COLO829 (cell line): ENCODE measurements at regions not wholly inside any gene's neighbourhood (a gene's known extent, or its start where the extent isn't known, plus 50 kb on each side); places are given as distances from the start of the nearest gene placed in this dataset.

Experiments
- DNase-seq: peaks from one replicate; pipeline ENCODE4 v3.0.0; 2012; ENCODE audit warnings: low spot score

DNA sequence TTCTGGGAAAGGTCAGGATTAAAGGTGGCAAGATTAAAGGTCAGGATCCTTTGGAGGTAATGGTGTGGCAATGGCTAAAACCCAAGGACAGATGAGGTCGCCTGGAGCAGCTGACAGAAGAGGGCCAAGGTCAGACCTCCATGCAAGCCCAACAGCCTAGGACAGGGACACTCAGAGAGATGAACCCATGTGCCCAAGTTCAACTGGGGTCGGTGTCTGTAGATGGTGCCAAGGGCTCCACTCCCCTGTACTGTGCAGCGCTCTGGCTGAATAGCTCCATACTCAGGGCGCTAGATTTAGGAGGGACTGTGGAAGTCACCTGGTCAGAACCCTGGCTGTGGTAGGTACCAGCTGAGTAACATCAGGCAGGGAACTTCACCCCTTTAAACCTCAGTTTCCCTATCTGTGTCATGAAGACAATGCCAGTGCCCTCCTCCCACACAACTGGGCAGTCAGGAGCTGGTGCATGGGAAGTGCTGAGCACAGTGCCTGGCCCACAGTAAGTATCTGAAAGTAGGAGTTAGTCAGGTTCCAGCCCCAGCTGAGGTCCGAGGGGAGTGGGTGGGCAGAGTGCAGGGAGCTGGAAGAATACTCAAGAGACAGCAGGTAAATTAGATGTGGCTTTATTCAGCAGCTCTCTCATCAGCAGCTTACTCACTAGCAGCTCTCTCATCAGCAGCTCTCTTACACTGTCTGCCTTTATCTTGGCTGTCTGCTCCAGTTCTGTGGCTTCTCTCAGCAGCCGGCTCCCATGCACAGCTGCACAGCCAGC is 327.1 kb downstream of the GLRX3 start:
- no peak for DNase-seq

DNA sequence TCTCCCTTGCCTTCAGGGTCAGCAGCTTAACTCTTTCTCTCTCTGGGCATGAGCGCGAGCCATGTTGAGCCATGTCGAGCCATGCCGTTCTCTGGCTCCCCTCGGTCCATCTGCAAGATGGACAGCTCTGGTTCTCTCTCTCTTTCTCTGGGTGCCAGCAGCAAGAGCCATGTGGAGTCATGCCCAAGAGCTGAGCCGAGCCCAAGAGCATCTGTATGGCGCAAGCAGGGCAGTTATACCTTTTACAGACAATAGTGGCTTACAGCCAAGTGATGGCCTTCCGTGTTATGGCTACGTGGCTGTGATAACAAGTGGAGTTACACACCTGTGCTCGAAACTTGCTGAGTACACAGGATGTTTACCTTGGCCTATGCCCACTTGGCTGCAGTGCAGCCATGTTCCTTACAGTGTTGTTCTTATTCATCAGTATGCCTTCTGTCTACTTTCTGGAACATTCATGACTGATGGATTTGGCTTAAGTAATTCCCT is 327.7 kb downstream of the GLRX3 start:
- DNase-seq: no peak

DNA sequence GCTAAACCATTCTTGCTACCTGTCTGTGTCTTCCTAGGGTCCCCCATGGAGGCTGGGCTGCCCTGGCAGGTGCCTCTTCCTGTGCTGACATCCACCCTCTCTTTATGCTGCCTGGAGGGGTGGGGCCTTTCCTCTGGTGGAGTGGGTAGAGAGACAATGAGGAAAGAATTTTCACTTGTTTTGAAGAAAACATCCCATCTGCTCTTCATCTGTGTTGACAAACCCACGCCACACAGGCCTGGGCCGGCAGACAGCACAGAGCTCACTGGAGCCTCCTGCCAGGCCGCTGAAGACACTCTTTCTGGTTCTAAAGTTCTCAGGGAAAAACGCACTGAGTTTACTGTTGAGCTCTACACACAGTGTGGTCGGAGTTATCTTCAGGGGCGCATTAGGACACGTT is 328.2 kb downstream of the GLRX3 start:
- no peak for DNase-seq

DNA sequence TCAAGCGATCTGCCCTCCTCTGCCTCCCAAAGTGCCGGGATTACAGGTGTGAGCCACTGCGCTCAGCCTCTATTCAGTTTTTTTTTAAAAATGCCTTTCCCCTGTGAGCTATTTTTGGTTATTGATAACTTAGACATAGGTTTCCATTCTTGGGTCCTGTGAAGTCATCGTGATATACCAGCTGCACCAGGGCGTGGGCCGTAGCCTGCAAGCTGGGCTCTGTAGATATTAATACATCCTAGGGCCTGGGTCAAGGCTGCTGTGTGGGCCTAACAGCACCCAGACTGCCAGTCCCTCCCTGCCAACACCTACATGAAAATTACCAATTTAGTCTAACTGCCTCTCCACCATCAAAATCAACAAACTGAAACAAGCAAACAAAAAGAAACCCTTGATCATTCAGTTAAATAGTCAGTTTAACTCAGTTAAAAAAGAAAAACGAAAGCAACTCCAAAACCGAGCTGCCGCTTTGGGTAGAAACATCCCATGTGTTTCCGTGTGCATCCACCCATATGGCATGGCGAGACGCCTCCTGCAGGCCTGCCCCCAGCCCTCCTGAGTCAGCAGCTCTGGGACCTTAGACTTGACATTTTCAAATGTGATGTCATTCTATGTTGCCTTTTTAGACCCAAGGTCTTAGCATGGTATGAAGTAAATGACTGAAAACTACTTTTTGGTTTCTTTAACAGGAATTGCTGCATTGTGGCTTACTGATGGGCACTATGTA is 330.2 kb downstream of the GLRX3 start:
- DNase-seq: no peak

DNA sequence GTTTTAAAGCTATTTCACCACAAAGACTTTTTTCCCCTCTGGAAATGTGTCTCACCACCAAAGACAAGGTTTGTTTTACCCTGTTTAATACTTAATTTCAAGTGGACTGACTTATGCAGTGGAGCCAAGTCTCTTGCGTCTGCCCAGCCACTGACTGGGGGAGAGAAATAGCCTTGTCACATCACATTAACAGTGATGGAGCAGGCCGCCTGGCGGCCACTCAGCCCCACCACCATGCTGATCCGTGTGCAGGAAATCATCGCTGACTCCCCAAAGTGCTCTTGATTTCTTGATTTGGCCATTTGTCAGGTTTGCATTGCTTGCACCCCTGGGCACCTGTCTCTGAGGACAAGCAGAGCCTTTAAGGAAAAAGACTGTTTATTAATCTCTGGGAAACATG is 334.1 kb downstream of the GLRX3 start:
- no peak for DNase-seq

DNA sequence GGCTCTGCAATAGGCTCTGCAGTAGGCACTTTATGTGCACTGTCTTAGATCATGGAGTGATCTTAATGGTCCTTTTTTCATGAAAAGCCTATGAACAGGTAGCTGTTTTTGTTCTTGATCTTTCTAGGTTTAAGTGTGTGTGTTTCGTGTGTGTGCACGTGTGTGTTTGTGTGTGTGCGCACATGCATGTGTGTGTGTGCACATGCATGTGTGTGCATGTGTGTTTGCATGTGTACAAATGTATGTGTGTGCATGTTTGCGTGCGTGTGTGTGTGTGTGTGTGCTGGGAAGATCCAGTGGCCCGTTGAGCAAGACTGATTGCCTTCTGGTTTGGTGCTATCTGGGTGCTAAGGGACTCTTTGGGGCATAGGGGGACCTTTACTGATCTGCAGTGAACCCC is 334.8 kb downstream of the GLRX3 start:
- no peak for DNase-seq

DNA sequence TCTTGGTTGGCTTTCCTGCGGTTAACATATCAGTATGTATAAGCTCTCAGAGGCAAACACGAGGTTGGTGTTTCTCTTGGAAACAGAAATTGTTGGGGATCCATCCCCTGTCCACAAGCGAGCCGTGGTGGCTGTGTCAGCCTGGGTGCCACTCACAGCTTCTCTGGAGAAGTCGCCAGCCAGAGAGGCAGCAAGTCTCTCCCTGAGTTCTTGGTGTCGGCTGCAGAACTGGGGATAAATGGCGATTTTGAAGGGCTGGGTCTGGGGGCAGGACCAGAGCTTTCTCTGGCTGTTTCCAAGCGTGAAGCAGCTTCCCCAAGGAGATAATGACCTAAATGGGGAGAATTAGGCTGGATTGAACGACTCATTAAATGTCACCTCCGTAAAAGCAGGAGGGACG is 335.3 kb downstream of the GLRX3 start:
- no peak for DNase-seq

DNA sequence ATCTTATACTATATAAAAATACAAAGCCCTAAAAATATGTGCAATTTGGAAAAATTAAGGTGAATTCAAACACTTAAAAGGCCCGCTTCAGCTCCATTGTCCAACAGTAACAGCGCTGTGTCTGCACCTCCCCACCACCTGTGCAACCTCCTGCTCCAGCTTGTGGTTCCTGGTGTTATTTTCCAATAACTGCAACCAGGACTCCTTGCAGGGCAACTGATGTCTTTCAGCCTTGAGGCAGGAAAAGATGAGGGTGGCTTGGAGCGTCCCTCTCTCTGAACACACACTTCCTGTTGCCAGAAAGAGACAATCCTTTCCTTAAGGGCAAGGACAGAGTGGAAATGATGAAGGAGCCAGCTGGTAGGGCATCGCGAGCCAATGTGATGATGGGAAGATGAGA is 336.0 kb downstream of the GLRX3 start:
- no peak for DNase-seq

DNA sequence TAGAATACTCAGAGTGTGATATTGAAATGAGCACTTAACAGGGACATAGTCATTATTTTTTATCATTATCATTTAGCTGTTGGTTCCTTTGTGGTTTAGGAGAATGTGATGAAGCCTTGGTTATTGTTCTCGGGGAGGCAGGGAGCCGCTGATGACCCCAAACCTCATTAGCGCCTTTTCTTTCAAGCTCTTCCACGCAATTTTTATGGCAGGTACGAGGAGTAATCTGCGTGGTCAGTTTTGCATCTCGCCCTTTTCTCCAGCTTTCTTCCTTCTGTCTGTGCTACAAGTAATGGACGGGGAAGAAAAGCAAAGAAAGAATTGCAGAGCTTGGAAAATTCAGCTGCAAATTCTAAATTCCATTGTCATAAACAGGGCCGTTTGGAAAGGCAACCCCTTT is 338.4 kb downstream of the GLRX3 start:
- DNase-seq: no peak

DNA sequence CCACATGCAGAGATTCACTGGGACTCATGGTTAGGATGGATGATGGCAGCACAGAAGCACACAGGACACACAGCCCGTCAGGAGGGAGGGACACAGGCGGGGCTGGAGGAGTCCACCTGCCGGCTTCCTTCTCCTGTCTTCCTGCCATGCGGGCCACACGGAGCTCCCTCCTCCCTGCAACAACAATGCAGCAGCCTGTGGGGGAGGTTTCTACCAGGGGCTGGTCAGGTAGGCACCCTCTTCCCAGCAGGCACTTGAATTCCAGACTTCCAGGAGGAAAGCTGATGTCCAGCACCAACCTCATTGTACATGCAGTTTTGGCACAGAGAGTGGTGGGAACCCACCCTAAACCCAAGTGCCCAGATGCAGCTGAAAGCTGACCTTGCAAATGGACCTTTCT is 341.2 kb downstream of the GLRX3 start:
- no peak for DNase-seq

DNA sequence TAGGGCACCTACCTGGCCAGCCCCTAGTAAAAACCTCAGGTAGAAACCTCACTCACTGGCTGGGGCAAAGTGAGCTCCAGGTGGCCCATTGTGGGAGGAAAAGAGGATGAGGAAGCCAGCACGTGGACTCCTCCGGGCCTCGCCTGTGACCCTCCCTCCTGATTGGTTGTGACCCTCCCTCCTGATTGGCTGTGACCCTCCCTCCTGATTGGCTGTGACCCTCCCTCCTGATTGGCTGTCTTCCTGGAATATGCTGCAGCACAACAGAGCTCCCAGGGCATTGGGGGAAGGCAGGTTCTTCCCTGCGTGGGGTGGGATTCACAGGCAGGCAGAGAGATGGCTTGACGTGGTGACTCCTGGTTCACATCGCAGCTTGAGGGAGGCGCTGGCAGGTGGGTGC is 343.0 kb downstream of the GLRX3 start:
- no peak for DNase-seq

DNA sequence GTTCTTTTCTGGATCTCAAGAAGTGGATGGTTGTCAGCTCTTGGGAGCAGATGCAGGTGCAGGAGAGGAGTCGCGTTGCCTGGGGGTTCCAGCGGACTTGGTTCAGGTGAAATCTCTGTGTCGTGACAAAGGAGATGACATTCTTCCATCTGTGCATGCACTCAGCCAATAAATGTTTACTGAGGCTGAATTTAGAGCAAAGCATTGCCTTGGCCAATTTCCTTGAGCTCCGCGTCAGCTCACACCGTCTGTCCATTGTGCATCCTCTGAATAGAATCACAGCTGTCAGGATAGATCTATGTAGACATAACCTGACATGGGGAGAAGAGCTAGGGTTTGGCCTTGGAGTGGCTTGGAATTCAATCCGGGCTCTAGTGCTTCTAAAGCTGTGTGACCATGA is 343.7 kb downstream of the GLRX3 start:
- DNase-seq: no peak

DNA sequence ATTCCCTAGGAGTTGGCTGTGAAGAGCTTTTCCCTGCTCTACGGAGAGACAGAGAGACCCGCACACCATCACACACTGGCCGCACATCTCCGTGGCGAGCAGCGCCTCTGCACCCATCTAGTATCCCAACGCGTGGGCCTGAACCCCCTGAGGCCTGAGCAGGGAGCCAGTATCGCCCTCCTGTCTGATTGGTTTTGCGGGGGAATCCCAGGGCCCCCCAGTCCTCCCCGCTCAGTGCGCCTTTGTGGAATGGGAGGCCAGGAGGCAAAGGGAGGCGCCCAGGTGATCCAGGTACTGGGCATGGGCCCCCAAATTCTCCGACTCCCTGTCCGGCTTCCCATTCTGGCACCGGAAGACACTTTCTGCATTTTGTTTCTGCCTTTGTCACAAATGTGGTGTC is 344.3 kb downstream of the GLRX3 start:
- DNase-seq: no peak

DNA sequence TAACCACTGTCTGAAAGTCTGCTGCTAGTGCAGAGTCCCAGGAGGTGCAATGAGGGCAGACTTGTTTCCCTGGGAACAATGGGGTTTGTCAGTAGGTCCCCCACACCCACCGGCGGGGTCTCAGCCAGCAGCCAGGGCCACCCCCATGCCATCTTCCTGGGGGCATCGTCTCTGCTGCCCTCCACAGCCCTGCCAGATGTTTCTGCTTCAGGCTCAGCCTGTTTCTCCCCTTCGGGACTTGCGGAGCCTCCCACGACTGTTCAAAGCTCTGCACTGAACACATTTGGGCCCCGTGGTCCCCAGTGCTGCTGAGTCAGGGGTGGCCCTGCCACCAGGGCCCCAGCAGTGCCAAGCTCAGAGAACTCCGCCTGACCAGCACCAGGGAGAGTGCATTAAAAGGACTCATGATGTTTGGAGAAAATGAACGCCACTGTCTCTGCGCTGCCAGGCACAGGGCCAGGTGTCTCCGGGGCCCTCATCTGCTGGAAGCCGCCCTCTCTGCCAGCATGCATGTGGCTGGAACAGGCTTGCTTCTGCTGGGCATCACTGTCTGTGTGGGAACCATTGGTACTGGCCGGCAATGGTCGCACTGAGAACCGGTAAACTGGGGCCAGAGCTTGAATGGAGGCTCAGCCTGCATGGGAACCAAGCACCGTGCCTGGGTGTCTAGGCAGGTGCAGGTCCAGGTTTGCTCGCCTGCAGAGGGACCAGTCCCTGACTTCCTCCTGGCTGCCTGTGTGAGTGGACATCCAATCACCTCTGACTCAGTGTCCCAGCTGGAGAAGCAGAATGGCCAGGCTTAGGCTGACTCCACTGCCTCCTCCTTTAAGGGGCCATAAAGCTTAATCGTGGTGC is 345.1 kb downstream of the GLRX3 start:
- DNase-seq: no peak

DNA sequence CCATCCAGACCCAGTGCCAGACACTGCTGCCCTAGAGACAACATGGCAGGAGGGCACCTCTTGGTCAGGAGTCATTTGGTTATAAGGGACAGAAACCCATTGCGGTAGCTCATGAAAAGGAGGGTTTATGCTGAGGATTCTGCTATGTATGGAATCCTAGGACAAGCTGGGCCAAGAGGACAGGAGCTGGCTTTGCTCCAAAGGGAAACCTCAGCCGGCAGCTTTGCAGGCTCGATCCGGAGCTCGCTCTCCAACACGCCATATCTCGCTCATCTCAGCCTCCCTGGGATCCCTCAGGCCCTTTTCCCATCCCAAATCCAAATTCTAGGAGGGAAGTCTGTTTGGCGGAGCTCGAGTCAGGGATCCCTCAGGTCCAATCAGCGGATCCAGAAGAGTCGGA is 345.7 kb downstream of the GLRX3 start:
- no peak for DNase-seq

DNA sequence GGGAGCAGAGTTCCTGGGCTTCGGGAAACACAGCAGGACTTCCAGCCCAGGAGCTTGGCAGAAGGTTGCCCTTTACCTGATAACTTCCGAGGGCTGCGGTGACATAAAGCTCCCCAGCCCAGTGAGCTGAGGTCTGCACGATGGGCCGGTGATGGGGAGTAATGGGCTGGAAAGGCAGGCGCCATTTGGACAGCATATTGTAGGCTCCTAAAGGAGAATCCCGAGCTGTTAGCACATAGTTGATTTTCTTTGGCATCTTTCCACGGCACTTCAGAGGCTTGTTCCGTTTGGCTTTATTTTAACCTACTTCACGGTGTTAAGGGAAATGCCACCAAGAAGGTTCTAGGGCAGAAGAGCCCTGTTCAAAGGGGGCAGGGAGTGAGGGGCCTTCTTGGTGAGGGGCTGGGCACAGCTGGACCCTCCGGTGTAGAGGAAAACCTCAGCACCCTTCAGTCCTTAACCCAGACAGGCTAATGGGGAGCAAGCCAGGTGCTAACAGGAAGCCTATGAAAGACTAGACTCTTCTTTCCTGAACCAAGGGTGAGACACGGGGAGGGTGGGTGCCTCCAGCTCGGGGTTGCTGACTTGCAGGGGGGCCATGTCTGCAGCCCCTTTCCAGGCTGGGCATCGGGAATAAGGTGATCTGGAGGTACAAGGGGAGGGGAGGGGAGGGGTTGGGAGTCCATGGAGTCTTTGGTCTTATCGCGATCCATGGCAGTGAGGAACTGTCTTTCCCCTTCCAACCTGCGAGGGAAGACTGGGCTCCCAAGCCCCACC is 347.7 kb downstream of the GLRX3 start:
- DNase-seq: no peak

DNA sequence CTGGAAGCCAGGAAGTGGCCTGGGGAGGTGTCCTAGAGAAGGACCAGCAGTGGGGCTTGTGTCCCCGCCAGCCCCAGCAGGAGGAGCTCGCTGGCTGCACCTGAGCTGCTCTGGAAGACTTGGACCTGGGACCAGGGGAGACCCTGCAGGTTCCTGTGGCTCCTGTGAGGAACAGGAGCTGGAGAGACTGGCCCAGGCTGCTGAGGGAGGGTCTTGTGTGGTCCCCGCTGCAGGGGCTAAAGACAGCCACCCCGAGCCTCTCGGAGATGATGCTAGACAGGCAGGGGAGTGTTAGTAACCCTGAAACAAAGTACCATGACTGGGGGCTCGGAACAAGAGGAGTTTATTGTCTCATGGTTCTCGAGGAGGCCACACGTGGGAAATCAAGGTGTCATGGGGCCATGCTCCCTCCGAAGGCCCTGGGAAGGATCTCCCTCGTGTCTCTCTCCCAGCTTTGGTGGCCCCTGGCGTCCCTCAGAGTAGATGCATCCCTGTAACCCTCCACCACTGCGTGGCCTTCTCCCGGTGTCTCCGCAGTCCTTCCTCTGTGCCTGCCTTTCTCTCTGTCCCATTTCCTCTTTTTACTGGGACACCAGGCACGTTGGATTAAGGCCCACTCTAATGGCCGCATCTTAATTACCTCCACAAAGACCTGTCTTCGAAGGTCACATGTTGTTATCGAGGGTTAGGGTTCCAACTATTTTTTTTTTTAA is 348.4 kb downstream of the GLRX3 start:
- no peak for DNase-seq

DNA sequence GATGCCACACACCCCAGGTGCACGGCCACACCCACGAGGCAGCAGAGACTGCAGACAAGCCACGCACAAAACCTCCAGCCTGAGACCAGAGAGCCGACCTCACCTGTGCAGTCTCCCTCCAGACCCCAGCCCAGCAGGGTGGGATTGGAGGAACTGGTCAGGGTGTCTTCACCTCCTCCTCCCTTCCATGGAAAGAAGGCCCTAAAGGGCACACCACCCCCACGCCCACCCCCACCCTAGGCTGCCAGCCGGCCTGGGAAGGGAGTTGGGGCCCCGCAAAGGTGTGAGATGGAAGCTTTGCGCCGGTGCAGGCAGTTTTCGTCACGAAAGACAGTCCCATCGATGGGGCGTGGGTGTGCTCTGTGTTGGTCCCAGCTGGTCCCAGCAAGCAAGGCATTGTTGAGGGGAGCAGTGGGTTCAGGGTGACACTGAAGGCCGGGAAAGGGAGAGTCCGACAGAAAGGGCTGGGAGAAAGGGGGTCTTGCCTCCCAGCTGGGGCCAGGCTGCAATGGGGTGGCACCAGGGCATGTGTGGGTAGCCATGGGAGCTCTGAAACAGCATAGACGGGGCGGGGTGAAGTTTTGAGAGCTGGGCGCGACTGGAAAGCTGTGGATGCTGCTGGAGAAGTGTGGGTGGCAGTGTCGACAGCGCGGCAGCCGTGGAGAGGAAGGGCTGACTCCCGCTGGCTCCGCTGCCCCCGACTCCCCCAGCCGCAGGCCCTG is 349.2 kb downstream of the GLRX3 start:
- DNase-seq: no peak

DNA sequence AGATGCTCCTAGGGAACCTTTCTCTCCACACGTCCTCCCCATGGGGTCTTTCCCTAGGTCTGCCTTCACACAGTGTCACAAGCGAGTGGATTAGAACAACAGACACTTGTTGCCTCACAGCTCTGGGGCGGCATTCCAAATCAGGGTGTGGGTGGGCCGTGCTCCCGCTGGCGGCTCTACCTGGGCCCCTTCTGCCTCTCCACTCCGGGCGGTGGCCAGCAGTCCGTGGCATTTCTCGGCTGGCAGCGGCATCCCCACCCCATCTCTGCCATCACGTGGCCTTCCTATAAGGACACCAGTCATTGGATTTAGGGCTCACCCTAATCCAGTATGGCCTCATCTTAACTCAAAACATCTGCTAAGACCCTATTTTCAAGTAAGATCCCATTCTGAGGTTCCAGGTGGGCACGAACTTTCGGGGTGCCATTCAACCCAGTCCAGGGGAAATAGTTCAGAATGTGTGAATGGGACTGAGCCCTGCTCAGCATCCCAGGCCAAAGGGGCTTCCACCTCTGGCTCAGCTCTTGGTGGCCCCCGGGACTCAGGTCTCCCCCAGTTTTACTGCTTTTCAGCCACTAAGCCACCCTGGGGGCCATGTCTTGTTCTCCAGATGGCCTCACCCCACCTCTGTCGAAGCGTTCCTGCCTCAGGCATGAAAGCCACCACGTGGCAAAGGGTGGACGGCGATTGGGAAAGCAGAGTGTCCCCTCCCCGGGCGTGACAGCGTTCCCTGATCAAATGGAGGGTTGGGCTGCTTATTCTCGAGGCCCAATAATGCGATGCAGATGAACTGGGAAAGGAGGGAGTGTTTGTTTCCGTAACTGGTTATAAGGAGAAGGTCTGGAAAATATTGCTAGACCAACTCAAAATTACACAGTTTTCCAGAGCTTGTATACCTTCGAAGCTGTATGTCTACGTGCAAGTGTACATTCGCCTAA is 350.0 kb downstream of the GLRX3 start:
- no peak for DNase-seq
